CD14-positive monocyte (primary cell): ENCODE measurements at regions not wholly inside any gene's neighbourhood (a gene's known extent, or its start where the extent isn't known, plus 50 kb on each side); places are given as distances from the start of the nearest gene placed in this dataset.

Experiments
- DNase-seq, 3 donors: peaks; one replicate each; pipeline ENCODE4 v3.0.0-alpha.2; 2011 to 2022
- H2AFZ ChIP-seq: 2 replicates; pipeline ENCODE4 v1.6.0; 2012; ENCODE audit warnings: mild to moderate bottlenecking, low read depth, low read length, inconsistent platforms; ENCODE audit not compliant: insufficient read depth, poor library complexity, severe bottlenecking
- H3K27ac ChIP-seq, 2 donors: 1 replicate in 1 of 2; 2 replicates in 1 of 2; pipeline ENCODE4 v1.5.1; 2012 to 2013; ENCODE audit warnings: low read length in 2 of 2, control low read depth in 1 of 2, inconsistent platforms in 1 of 2, low read depth in 1 of 2, mild to moderate bottlenecking in 1 of 2
- H3K27me3 ChIP-seq, 2 donors: one replicate each; pipeline versions ENCODE4 v1.6.0 to v1.6.1; 2011 to 2013; ENCODE audit warnings: low read length in 2 of 2; ENCODE audit not compliant: control insufficient read depth in 2 of 2, insufficient read depth in 2 of 2
- H3K36me3 ChIP-seq, 2 donors: replicated peaks in 1 of 2; 1 replicate in 1 of 2; 2 replicates in 1 of 2; pipeline versions ENCODE4 v1.5.1 to v1.6.1; 2012 to 2013; ENCODE audit warnings: low read length in 2 of 2, control low read depth in 1 of 2, inconsistent platforms in 1 of 2, mild to moderate bottlenecking in 1 of 2; ENCODE audit not compliant: insufficient read depth in 2 of 2, control insufficient read depth in 1 of 2
- H3K4me1 ChIP-seq, 2 donors: 1 replicate in 1 of 2; 2 replicates in 1 of 2; pipeline versions ENCODE4 v1.5.1 to v1.6.1; 2012 to 2013; ENCODE audit warnings: low read length in 2 of 2, control low read depth in 1 of 2, inconsistent platforms in 1 of 2, mild to moderate bottlenecking in 1 of 2, moderate library complexity in 1 of 2; ENCODE audit not compliant: insufficient read depth in 2 of 2, control insufficient read depth in 1 of 2
- H3K4me2 ChIP-seq: replicated peaks from 2 replicates; pipeline ENCODE3; 2012; ENCODE audit warnings: low read length, moderate library complexity, mild to moderate bottlenecking; ENCODE audit not compliant: poor library complexity, severe bottlenecking; ENCODE audit errors: extremely low read depth
- H3K4me3 ChIP-seq, 3 experiments: fragments of 200-600 bp in 1 of 3; sonication (generic) in 1 of 3; replicated peaks in 1 of 3; 1 replicate in 2 of 3; 2 replicates in 1 of 3; pipeline ENCODE4 v1.5.1; 2011 to 2013; ENCODE audit warnings: low read length in 3 of 3, mild to moderate bottlenecking in 3 of 3, control low read depth in 2 of 3, low read depth in 2 of 3, inconsistent platforms in 1 of 3, moderate library complexity in 1 of 3
- H3K79me2 ChIP-seq: 2 replicates; pipeline ENCODE4 v1.6.0; 2012; ENCODE audit warnings: mild to moderate bottlenecking, control low read depth, inconsistent platforms, low read length, moderate library complexity; ENCODE audit not compliant: insufficient read depth
- H3K9ac ChIP-seq: 2 replicates; pipeline ENCODE4 v1.6.0; 2017; ENCODE audit warnings: low read length, mild to moderate bottlenecking; ENCODE audit not compliant: insufficient read depth, poor library complexity, severe bottlenecking
- H3K9me3 ChIP-seq, 2 donors: replicated peaks in 1 of 2; 1 replicate in 1 of 2; 2 replicates in 1 of 2; pipeline versions ENCODE4 v1.5.1 to v1.6.1; 2012 to 2013; ENCODE audit warnings: low read length in 2 of 2, control low read depth in 1 of 2; ENCODE audit not compliant: control insufficient read depth in 1 of 2, insufficient read depth in 1 of 2
- H4K20me1 ChIP-seq: 2 replicates; pipeline ENCODE4 v1.6.0; 2012; ENCODE audit warnings: mild to moderate bottlenecking, low read length, control low read depth, moderate library complexity; ENCODE audit not compliant: insufficient read depth
- H3K27ac Mint-ChIP-seq, 7 donors: one replicate each; pipeline ENCODE4 v1.8.0; 2020; ENCODE audit warnings: mild to moderate bottlenecking in 7 of 7, mixed read lengths in 7 of 7, moderate library complexity in 6 of 7, inconsistent platforms in 2 of 7
- H3K27me3 Mint-ChIP-seq, 3 donors: one replicate each; pipeline ENCODE4 v1.8.0; 2021 to 2022; ENCODE audit warnings: low read depth in 3 of 3, mild to moderate bottlenecking in 3 of 3, mixed read lengths in 3 of 3, moderate library complexity in 3 of 3, inconsistent platforms in 1 of 3
- H3K36me3 Mint-ChIP-seq, 2 donors: one replicate each; pipeline ENCODE4 v1.8.0; 2020; ENCODE audit warnings: mixed read lengths in 2 of 2, inconsistent platforms in 1 of 2, mild to moderate bottlenecking in 1 of 2
- H3K4me1 Mint-ChIP-seq: one replicate; pipeline ENCODE4 v1.8.0; 2020; ENCODE audit warnings: mild to moderate bottlenecking, mixed read lengths
- H3K4me3 Mint-ChIP-seq, 2 donors: one replicate each; pipeline ENCODE4 v1.8.0; 2020; ENCODE audit warnings: mild to moderate bottlenecking in 2 of 2, mixed read lengths in 2 of 2, moderate library complexity in 1 of 2
- H3K9me3 Mint-ChIP-seq, 7 donors: one replicate each; pipeline ENCODE4 v1.8.0; 2020 to 2022; ENCODE audit warnings: mixed read lengths in 7 of 7, mild to moderate bottlenecking in 6 of 7, moderate library complexity in 6 of 7, inconsistent platforms in 2 of 7
- WGBS: methylation state at CpG from one replicate; pipeline ENCODE4 v1.1.5; 2013; ENCODE audit warnings: missing lambda C conversion rate; ENCODE audit not compliant: insufficient coverage; 5-methylcytosine and 5-hydroxymethylcytosine counted together
- intact Hi-C, 2 donors: fragments of 100-400 bp; cut with micrococcal nuclease; formaldehyde crosslinking; loops; one replicate each; pipeline versions ENCODE4 v1.15.0 to v1.15.1; 2023
- TF ChIP-seq, protein P1 (sequence below): fragments of 200-600 bp; IDR thresholded peaks from one replicate; pipeline ENCODE4 v1.8.0; 2022; ENCODE audit warnings: antibody characterized with exemption, mild to moderate bottlenecking

GRCh38 chr7:118349604-118350003, 125.1 kb downstream of the ANKRD7 start:
- H3K27me3 ChIP-seq = peaks cover 59 to 63% of the 10 kb centered on the region in 2 donors
- H3K4me3 Mint-ChIP-seq = peak overlapping the region in 1 of 2 donors; percentile 13
- H3K4me1 Mint-ChIP-seq = no peaks in the 10 kb centered on the region
- WGBS = no CpG with 5 or more reads among the region's 1 CpG
- H3K9ac ChIP-seq = no peak overlapping the region
- no peaks in the 10 kb centered on the region for H4K20me1 ChIP-seq
- H3K4me2 ChIP-seq = no peak overlapping the region
- intact Hi-C loops = no loop called here
- H3K36me3 Mint-ChIP-seq = no peaks in the 10 kb centered on the region
- no peaks in the 10 kb centered on the region for H3K4me1 ChIP-seq
- H3K9me3 Mint-ChIP-seq = peaks cover 0 to 1% (median 0%) of the 10 kb centered on the region in 7 donors
- H3K4me3 ChIP-seq = no peak overlapping the region
- TF ChIP-seq, protein P1, sequence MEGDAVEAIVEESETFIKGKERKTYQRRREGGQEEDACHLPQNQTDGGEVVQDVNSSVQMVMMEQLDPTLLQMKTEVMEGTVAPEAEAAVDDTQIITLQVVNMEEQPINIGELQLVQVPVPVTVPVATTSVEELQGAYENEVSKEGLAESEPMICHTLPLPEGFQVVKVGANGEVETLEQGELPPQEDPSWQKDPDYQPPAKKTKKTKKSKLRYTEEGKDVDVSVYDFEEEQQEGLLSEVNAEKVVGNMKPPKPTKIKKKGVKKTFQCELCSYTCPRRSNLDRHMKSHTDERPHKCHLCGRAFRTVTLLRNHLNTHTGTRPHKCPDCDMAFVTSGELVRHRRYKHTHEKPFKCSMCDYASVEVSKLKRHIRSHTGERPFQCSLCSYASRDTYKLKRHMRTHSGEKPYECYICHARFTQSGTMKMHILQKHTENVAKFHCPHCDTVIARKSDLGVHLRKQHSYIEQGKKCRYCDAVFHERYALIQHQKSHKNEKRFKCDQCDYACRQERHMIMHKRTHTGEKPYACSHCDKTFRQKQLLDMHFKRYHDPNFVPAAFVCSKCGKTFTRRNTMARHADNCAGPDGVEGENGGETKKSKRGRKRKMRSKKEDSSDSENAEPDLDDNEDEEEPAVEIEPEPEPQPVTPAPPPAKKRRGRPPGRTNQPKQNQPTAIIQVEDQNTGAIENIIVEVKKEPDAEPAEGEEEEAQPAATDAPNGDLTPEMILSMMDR = no peak
- H3K27ac ChIP-seq = no peak overlapping the region
- no peak overlapping the region for H2AFZ ChIP-seq
- no peaks in the 10 kb centered on the region for H3K36me3 ChIP-seq
- H3K79me2 ChIP-seq = no peaks in the 10 kb centered on the region
- H3K27me3 Mint-ChIP-seq = peaks cover 29 to 42% (median 35%) of the 10 kb centered on the region in 3 donors
- H3K9me3 ChIP-seq = no peaks in the 10 kb centered on the region
- no peak for DNase-seq
- no peak overlapping the region for H3K27ac Mint-ChIP-seq

DNA sequence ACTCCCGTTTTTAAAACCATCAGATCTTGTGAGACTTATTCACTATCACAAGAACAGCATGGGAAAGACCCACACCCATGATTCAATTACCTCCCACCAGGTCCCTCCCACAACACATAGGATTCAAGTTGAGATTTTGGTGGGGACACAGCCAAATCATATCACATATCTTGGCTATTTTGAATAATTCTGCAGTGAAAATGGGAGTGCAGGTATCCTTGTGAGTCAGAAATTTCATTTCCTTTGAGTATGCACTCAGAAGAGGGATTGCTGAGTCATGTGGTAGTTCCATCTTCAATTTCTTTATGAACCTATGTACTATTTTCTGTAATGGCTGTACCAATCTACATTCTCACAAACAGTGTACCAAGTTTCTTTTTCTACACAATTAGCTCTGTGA, 125.8 kb downstream of the ANKRD7 start:
- peaks cover 25 to 39% (median 31%) of the 10 kb centered on the region in 3 donors for H3K27me3 Mint-ChIP-seq
- WGBS = no CpG with 5 or more reads among the region's 1 CpG
- H3K4me3 Mint-ChIP-seq = peak overlapping the region in 1 of 2 donors; percentile 13
- Histone ChIP-seq H3K9ac (no peak overlapping the region), H3K27ac (no peak overlapping the region), H3K4me3 (no peak overlapping the region), H3K27me3 (peaks cover 54 to 57% of the 10 kb centered on the region in 2 donors), H3K4me1 (no peaks in the 10 kb centered on the region), H4K20me1 (no peaks in the 10 kb centered on the region), H2AFZ (no peak overlapping the region), H3K9me3 (no peaks in the 10 kb centered on the region), H3K4me2 (no peak overlapping the region), H3K79me2 (no peaks in the 10 kb centered on the region), H3K36me3 (no peaks in the 10 kb centered on the region)
- intact Hi-C loops = no loop called here
- no peaks in the 10 kb centered on the region for H3K4me1 Mint-ChIP-seq
- H3K9me3 Mint-ChIP-seq = peaks cover 0 to 1% (median 0%) of the 10 kb centered on the region in 7 donors
- no peak for DNase-seq
- no peak overlapping the region for H3K27ac Mint-ChIP-seq
- TF ChIP-seq, protein P1 = no peak
- H3K36me3 Mint-ChIP-seq = no peaks in the 10 kb centered on the region
